SH-SY5Y (cell line): ENCODE measurements at regions not wholly inside any gene's neighbourhood (a gene's known extent, or its start where the extent isn't known, plus 50 kb on each side); places are given as distances from the start of the nearest gene placed in this dataset.

Experiments
- GATA2 ChIP-seq: IDR thresholded peaks from 2 replicates; pipeline ENCODE4 v1.6.1; 2011; ENCODE audit warnings: mild to moderate bottlenecking, low read depth, low read length
- GATA3 ChIP-seq: IDR thresholded peaks from 2 replicates; pipeline ENCODE4 v1.6.1; 2011; ENCODE audit warnings: low read depth, mild to moderate bottlenecking, low read length, moderate library complexity

DNA sequence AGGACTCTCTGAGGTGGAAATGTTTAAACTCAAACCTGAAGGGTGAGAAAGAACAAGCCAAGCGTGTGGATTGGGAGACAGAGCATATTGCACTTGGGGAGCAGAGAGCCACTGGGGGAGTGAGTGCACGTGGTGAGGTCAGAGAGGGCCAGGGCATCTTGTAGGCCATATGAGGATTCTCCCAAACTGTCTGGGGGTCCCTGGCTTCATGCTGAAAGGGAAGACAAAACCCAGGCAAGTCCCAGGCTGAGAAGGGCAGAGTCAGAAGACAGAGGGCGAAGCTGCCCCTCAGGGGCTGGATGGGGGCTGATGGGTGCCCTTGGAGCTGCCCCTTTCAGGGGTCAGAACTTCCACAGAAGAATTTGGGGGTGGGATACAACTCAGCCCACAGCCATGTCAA lies 215.3 kb upstream of the S1PR3 start:
- TF ChIP-seq GATA2 (no peak), GATA3 (no peak)
